22Rv1 (cell line): ENCODE measurements at regions not wholly inside any gene's neighbourhood (a gene's known extent, or its start where the extent isn't known, plus 50 kb on each side); places are given as distances from the start of the nearest gene placed in this dataset.

Source experiments
- ZFX ChIP-seq: fragments of 450-650 bp; IDR thresholded peaks from 2 replicates; pipeline ENCODE4 v1.6.1; 2017; ENCODE audit warnings: antibody characterized with exemption, borderline replicate concordance
- TF ChIP-seq, protein P1 (sequence below): fragments of 450-650 bp; IDR thresholded peaks from 2 replicates; pipeline ENCODE4 v1.5.1; 2017; ENCODE audit warnings: mild to moderate bottlenecking

GRCh38 chr13:95499811-95500712 lies 52.5 kb upstream of the CLDN10 start:
- TF ChIP-seq, protein P1, sequence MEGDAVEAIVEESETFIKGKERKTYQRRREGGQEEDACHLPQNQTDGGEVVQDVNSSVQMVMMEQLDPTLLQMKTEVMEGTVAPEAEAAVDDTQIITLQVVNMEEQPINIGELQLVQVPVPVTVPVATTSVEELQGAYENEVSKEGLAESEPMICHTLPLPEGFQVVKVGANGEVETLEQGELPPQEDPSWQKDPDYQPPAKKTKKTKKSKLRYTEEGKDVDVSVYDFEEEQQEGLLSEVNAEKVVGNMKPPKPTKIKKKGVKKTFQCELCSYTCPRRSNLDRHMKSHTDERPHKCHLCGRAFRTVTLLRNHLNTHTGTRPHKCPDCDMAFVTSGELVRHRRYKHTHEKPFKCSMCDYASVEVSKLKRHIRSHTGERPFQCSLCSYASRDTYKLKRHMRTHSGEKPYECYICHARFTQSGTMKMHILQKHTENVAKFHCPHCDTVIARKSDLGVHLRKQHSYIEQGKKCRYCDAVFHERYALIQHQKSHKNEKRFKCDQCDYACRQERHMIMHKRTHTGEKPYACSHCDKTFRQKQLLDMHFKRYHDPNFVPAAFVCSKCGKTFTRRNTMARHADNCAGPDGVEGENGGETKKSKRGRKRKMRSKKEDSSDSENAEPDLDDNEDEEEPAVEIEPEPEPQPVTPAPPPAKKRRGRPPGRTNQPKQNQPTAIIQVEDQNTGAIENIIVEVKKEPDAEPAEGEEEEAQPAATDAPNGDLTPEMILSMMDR, result no peak
- no peak for TF ChIP-seq ZFX
